ENCODE measurements at regions not wholly inside any gene's neighbourhood (a gene's known extent, or its start where the extent isn't known, plus 50 kb on each side); places are given as distances from the start of the nearest gene placed in this dataset.

- CTCF ChIA-PET, result no interaction called here
- Mint-ChIP-seq H3K9me3 (no peaks in the 10 kb centered on the region), H3K36me3 (ENCODE audit: low read depth) (no peaks in the 10 kb centered on the region), H3K27ac (no peak overlapping the region), H3K4me1 (no peaks in the 10 kb centered on the region), H3K27me3 (peaks cover 5% of the 10 kb centered on the region), H3K4me3 (no peak overlapping the region)
- no peak for DNase-seq
- POLR2A ChIA-PET, result no interaction called here
Observed at GRCh38 chr11:82676483-82677094, 57.1 kb downstream of the FAM181B start.

DNA sequence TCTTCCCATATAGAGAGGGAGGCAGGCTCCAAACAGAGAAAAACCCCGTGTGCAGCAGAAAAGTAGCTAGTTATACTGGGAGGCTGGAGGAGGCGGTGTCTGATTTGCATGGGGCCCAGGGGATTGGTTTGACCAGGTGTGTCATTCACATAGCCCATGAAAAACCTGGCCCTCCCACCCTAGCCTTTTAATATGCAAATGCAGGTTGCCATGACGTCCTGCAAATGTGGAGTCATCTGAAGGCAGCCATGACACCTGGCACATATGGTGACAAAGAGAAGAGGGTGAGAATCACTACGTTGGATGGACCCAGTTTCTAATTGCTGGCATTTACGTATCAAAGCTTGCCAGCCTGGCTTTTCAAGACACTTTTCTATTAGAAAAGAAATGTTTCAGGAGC is 57.8 kb downstream of the FAM181B start:
- Mint-ChIP-seq H3K4me1 (no peaks in the 10 kb centered on the region), H3K4me3 (no peak overlapping the region), H3K27me3 (peaks cover 6% of the 10 kb centered on the region), H3K27ac (no peak overlapping the region), H3K9me3 (no peaks in the 10 kb centered on the region), H3K36me3 (ENCODE audit: low read depth) (no peaks in the 10 kb centered on the region)
- DNase-seq, result no peak
- POLR2A ChIA-PET, result no interaction called here
- CTCF ChIA-PET, result no interaction called here

DNA sequence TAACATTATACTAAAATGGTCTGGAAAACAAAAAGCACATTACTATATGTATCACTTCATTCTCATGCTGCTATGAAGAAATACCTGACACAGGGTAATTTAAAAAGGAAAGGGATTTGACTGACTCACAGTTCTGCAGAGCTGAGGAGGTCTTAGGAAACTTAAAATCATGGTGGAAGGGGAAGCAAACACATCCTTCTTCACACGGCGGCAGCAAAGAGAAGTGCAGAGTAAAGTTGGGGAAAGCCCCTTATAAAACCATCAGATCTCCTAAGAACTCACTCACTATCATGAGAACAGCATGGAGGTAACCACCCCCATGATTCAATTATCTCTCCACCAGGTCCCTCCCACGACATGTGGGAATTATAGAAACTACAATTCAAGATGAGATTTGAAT is 60.0 kb downstream of the FAM181B start:
- H3K27ac Mint-ChIP-seq, result no peak overlapping the region
- CTCF ChIA-PET, result no interaction called here
- no peak overlapping the region for H3K4me3 Mint-ChIP-seq
- no peaks in the 10 kb centered on the region for H3K36me3 Mint-ChIP-seq (ENCODE audit: low read depth)
- POLR2A ChIA-PET, result no interaction called here
- H3K9me3 Mint-ChIP-seq, result no peaks in the 10 kb centered on the region
- DNase-seq, result no peak
- H3K4me1 Mint-ChIP-seq, result no peaks in the 10 kb centered on the region
- peaks cover 13% of the 10 kb centered on the region for H3K27me3 Mint-ChIP-seq

DNA sequence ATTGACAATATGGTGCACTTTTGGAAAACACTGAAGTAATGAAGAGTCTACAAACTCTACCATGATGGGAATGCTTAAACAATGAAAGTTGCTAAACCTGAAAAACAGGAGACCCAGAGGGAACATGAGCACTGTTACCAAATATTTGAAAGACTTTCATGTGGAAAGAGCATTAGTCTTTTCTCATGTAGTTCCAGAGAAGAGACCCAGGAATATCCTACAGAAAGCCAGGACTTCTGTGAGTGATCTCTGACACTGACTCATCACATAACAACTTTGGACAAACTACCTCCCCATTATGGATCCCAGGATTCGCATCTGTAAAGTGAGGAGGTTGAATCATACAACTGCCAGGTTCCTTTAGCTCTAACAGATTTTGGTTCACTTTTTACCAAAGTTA is 62.2 kb downstream of the FAM181B start:
- CTCF ChIA-PET, result no interaction called here
- Mint-ChIP-seq H3K36me3 (ENCODE audit: low read depth) (no peaks in the 10 kb centered on the region), H3K9me3 (no peaks in the 10 kb centered on the region), H3K27me3 (peaks cover 21% of the 10 kb centered on the region), H3K27ac (no peak overlapping the region), H3K4me1 (no peaks in the 10 kb centered on the region), H3K4me3 (no peak overlapping the region)
- POLR2A ChIA-PET, result no interaction called here
- no peak for DNase-seq

GRCh38 chr11:82663535-82663934 is 70.1 kb downstream of the FAM181B start:
- POLR2A ChIA-PET, result no interaction called here
- Mint-ChIP-seq H3K9me3 (no peaks in the 10 kb centered on the region), H3K4me1 (no peaks in the 10 kb centered on the region), H3K4me3 (no peak overlapping the region), H3K27ac (no peak overlapping the region), H3K36me3 (ENCODE audit: low read depth) (no peaks in the 10 kb centered on the region), H3K27me3 (peaks cover 7% of the 10 kb centered on the region)
- no peak for DNase-seq
- CTCF ChIA-PET, result no interaction called here

GRCh38 chr11:82653752-82654151 is 79.9 kb downstream of the FAM181B start:
- Mint-ChIP-seq H3K9me3 (no peaks in the 10 kb centered on the region), H3K27ac (no peak overlapping the region), H3K27me3 (no peaks in the 10 kb centered on the region), H3K4me3 (no peak overlapping the region), H3K36me3 (ENCODE audit: low read depth) (no peaks in the 10 kb centered on the region), H3K4me1 (no peaks in the 10 kb centered on the region)
- CTCF ChIA-PET, result no interaction called here
- POLR2A ChIA-PET, result no interaction called here
- DNase-seq, result no peak

DNA sequence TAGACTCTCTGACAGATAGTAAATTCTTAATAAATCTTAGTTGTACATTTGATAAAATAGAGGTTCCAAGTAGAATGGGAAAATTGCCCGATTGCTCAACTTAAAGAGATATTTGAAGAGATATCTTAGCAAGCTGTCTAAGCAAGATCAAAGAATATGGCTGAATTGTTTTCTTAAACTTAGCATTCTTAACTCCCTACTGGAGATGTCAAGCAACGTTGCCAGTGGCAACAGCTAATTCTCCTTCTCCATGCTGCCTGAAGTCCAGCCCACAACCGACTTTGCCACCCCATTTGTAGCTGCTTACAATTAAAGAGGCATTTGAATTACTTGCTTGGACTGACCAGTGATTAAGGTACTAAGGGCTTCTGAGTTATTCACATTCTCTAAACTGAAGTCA is 94.4 kb downstream of the FAM181B start:
- POLR2A ChIA-PET, result no interaction called here
- Mint-ChIP-seq H3K27ac (no peak overlapping the region), H3K9me3 (no peaks in the 10 kb centered on the region), H3K36me3 (ENCODE audit: low read depth) (no peaks in the 10 kb centered on the region), H3K4me1 (no peaks in the 10 kb centered on the region), H3K27me3 (peaks cover 3% of the 10 kb centered on the region), H3K4me3 (no peak overlapping the region)
- DNase-seq, result no peak
- CTCF ChIA-PET, result no interaction called here

GRCh38 chr11:82636615-82637014 is 97.0 kb downstream of the FAM181B start:
- H3K36me3 Mint-ChIP-seq (ENCODE audit: low read depth), result no peaks in the 10 kb centered on the region
- POLR2A ChIA-PET, result no interaction called here
- no peak for DNase-seq
- peaks cover 3% of the 10 kb centered on the region for H3K27me3 Mint-ChIP-seq
- no peaks in the 10 kb centered on the region for H3K9me3 Mint-ChIP-seq
- H3K27ac Mint-ChIP-seq, result no peak overlapping the region
- H3K4me1 Mint-ChIP-seq, result peaks cover 3% of the 10 kb centered on the region
- CTCF ChIA-PET, result no interaction called here
- H3K4me3 Mint-ChIP-seq, result no peak overlapping the region

DNA sequence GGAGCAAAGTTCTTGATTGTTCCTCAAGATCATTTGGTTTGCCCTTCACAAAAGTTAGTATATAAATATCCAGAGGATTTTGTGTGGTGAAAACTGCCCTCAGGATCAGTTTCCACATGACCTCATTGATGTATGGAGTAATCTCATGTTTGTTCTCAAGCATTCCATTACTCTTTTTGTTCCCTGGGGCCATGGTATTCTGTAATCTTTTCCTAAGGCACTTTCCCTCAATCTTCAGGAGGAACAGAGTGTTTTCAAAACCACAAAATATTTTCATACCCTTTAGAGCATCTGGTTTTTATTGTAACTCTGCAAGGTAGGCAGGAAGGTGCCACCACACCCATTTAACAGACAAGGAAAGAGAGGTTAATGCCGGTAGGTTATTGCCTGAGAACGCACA is 99.6 kb downstream of the FAM181B start:
- ChIA-PET POLR2A (no interaction called here), CTCF (no interaction called here)
- no peaks in the 10 kb centered on the region for H3K36me3 Mint-ChIP-seq (ENCODE audit: low read depth)
- H3K4me3 Mint-ChIP-seq, result no peak overlapping the region
- no peak for DNase-seq
- no peak overlapping the region for H3K27ac Mint-ChIP-seq
- peaks cover 3% of the 10 kb centered on the region for H3K4me1 Mint-ChIP-seq
- peaks cover 2% of the 10 kb centered on the region for H3K9me3 Mint-ChIP-seq
- H3K27me3 Mint-ChIP-seq, result peaks cover 3% of the 10 kb centered on the region

GRCh38 chr11:82631722-82632630 is 101.7 kb downstream of the FAM181B start:
- Mint-ChIP-seq H3K27me3 (no peaks in the 10 kb centered on the region), H3K9me3 (peaks cover 10% of the 10 kb centered on the region), H3K36me3 (ENCODE audit: low read depth) (no peaks in the 10 kb centered on the region), H3K27ac (no peak overlapping the region), H3K4me3 (no peak overlapping the region), H3K4me1 (peaks cover 3% of the 10 kb centered on the region)
- ChIA-PET CTCF (no interaction called here), POLR2A (no interaction called here)
- no peak for DNase-seq

DNA sequence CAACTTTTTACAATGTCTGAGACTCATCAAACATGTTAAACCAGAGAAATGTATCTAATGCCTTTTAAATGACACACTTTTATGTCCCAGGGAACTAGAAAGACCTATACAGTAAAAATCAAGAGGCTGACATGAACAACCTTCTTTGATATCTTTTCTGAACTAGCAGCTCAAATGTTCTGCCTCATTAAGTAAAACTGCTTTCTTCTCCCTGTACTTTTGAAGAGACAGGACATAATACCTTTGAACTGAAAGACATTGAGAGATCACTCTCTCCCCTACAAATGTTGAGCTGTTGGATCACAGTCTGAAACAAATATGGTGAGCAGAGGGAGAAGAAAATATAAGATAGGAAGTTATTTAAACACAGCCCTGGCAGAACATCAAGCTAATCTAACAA is 123.0 kb downstream of the FAM181B start:
- Mint-ChIP-seq H3K36me3 (ENCODE audit: low read depth) (no peaks in the 10 kb centered on the region), H3K9me3 (no peaks in the 10 kb centered on the region), H3K27me3 (no peaks in the 10 kb centered on the region), H3K4me3 (no peak overlapping the region), H3K4me1 (no peaks in the 10 kb centered on the region), H3K27ac (no peak overlapping the region)
- POLR2A ChIA-PET, result no interaction called here
- DNase-seq, result no peak
- CTCF ChIA-PET, result no interaction called here

DNA sequence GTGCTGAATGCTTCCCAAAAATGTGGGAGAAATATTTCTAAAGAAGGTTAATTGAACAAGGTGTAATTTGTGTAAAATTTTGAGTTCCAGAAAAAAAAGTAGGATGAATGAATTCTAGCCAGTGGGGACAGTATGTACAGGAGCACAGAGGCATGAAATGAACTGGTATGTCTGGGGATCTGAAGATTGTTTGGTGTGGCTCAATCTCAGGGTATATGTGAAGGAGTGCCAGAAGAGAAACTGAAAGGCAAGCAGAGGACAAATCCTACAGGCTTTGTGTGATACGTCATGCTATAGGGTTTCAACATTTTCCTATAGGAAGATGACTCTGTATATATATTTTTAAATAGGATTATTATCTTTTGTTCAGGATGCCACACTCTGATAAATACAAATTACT is 126.9 kb downstream of the FAM181B start:
- no peak overlapping the region for H3K4me3 Mint-ChIP-seq
- H3K27ac Mint-ChIP-seq, result no peak overlapping the region
- CTCF ChIA-PET, result no interaction called here
- POLR2A ChIA-PET, result no interaction called here
- no peaks in the 10 kb centered on the region for H3K4me1 Mint-ChIP-seq
- no peak for DNase-seq
- no peaks in the 10 kb centered on the region for H3K9me3 Mint-ChIP-seq
- H3K36me3 Mint-ChIP-seq (ENCODE audit: low read depth), result no peaks in the 10 kb centered on the region
- H3K27me3 Mint-ChIP-seq, result no peaks in the 10 kb centered on the region

- no peak overlapping the region for H3K27ac Mint-ChIP-seq
- H3K4me1 Mint-ChIP-seq, result no peaks in the 10 kb centered on the region
- POLR2A ChIA-PET, result no interaction called here
- no peak overlapping the region for H3K4me3 Mint-ChIP-seq
- H3K27me3 Mint-ChIP-seq, result no peaks in the 10 kb centered on the region
- CTCF ChIA-PET, result no interaction called here
- H3K9me3 Mint-ChIP-seq, result no peaks in the 10 kb centered on the region
- DNase-seq, result no peak
- H3K36me3 Mint-ChIP-seq (ENCODE audit: low read depth), result no peaks in the 10 kb centered on the region
Observed at GRCh38 chr11:82601711-82602110, 132.0 kb downstream of the FAM181B start.

DNA sequence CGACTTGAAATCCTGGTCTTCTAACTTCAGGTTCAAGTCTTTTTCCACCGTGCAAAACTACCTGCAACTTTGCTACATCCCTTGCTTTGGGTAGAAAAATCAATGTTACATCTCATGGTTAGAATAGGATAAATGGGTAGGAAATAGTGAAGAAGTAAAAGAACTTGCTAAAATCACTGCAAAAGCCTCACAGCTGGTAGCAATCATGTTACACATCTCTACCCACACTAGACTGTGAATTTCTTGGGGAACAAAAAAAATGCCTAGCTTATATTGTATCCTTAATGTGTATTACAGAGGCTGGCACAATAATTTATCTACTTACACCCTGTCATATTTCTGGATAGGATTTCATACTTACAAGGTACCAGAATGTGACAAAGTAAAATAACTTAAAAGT is 133.8 kb downstream of the FAM181B start:
- H3K4me3 Mint-ChIP-seq, result no peak overlapping the region
- DNase-seq, result no peak
- H3K4me1 Mint-ChIP-seq, result no peaks in the 10 kb centered on the region
- H3K9me3 Mint-ChIP-seq, result no peaks in the 10 kb centered on the region
- POLR2A ChIA-PET, result no interaction called here
- H3K36me3 Mint-ChIP-seq (ENCODE audit: low read depth), result no peaks in the 10 kb centered on the region
- no peaks in the 10 kb centered on the region for H3K27me3 Mint-ChIP-seq
- H3K27ac Mint-ChIP-seq, result no peak overlapping the region
- CTCF ChIA-PET, result no interaction called here

Measured in activated CD4-positive, alpha-beta T cell treated with anti-CD3 and anti-CD28 coated beads, Interleukin-2, amount 10 ng/mL, durations not matched to agents 7 days and 5 days (primary cell).